Kidney (tissue), 13 donors: ENCODE measurements at regions not wholly inside any gene's neighbourhood (a gene's known extent, or its start where the extent isn't known, plus 50 kb on each side); places are given as distances from the start of the nearest gene placed in this dataset.

Experiments
- DNase-seq, 5 donors: peaks; one replicate each; pipeline ENCODE4 v3.0.0-alpha.2; 2013 to 2020
- FAIRE-seq: peaks from 2 replicates; lab custom pipeline; 2012; peaks lifted over from hg19 to GRCh38; lab: Jason Lieb, UNC
- H3K27ac ChIP-seq, 2 donors: one replicate each; pipeline ENCODE4 v1.7.0; 2013; ENCODE audit warnings: low read depth in 2 of 2, low read length in 2 of 2, inconsistent platforms in 1 of 2
- H3K27me3 ChIP-seq: one replicate; pipeline ENCODE4 v1.7.1; 2013; ENCODE audit warnings: low read length, inconsistent platforms; ENCODE audit not compliant: control insufficient read depth, insufficient read depth
- H3K36me3 ChIP-seq, 3 donors: one replicate each; pipeline versions ENCODE4 v1.7.0 to v1.7.1; 2013; ENCODE audit warnings: low read length in 3 of 3, control low read depth in 1 of 3, inconsistent platforms in 1 of 3; ENCODE audit not compliant: insufficient read depth in 3 of 3, control insufficient read depth in 2 of 3
- H3K4me1 ChIP-seq, 3 donors: one replicate each; pipeline versions ENCODE4 v1.7.0 to v1.7.1; 2013; ENCODE audit warnings: low read length in 3 of 3, inconsistent platforms in 1 of 3, low read depth in 1 of 3; ENCODE audit not compliant: control insufficient read depth in 2 of 3, insufficient read depth in 2 of 3
- H3K4me3 ChIP-seq, 3 donors: one replicate each; pipeline versions ENCODE4 v1.7.0 to v1.8.1; 2013; ENCODE audit warnings: low read length in 3 of 3, control low read depth in 1 of 3, inconsistent platforms in 1 of 3
- H3K9ac ChIP-seq, 3 donors: one replicate each; pipeline versions ENCODE4 v1.7.0 to v1.7.1; 2013; ENCODE audit warnings: low read length in 3 of 3, control low read depth in 1 of 3, inconsistent platforms in 1 of 3
- H3K9me3 ChIP-seq, 3 donors: one replicate each; pipeline versions ENCODE4 v1.7.0 to v1.7.1; 2013; ENCODE audit warnings: low read length in 3 of 3, control low read depth in 1 of 3, inconsistent platforms in 1 of 3; ENCODE audit not compliant: control insufficient read depth in 2 of 3, insufficient read depth in 1 of 3
- intact Hi-C: fragments of 100-400 bp; cut with DNase I; formaldehyde crosslinking; loops from one replicate; pipeline ENCODE4 v1.11.1; 2022
- TF ChIP-seq, protein P1 (sequence below): IDR thresholded peaks from 3 replicates; pipeline ENCODE4 v1.5.1; 2012; ENCODE audit warnings: mild to moderate bottlenecking, moderate library complexity, borderline replicate concordance; ENCODE audit not compliant: insufficient read depth; ENCODE audit errors: extremely low read depth
- donor health status: control.
- donor health status: control.
- donor health status: control.
- donor health status: control.
- donor health status: control.
- donor health status: DM: yes; HTN: yes; CAD: no.
- donor health status: Normal renal cell carcinoma (clear cell type).

DNA sequence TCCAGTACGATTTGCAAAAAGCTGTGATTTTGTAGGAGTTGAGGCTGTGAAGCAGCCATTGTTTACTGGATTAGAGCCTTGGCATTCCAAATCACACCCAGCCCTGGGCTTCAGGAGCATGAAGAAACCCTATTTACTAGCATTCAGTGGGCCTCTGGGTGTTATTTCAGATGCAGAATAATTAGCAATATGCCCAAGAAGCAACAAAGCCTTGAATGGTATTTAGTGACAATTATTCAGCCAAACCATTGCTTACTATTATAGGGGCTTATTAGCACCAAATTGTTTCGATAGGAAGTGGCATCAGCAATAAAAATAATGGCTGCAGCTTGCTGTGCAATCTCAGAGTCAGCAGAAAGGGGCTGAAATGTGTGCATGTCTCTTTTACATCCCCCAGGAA lies 166.6 kb upstream of the SHISA6 start:
- Histone ChIP-seq H3K27ac (no peak overlapping the region), H3K9me3 (peaks cover 0 to 12% (median 0%) of the 10 kb centered on the region in 3 donors), H3K36me3 (no peaks in the 10 kb centered on the region), H3K4me1 (no peaks in the 10 kb centered on the region), H3K27me3 (no peaks in the 10 kb centered on the region), H3K9ac (no peak overlapping the region), H3K4me3 (no peak overlapping the region)
- DNase-seq (no peak), FAIRE-seq (no peak)
- TF ChIP-seq, protein P1, sequence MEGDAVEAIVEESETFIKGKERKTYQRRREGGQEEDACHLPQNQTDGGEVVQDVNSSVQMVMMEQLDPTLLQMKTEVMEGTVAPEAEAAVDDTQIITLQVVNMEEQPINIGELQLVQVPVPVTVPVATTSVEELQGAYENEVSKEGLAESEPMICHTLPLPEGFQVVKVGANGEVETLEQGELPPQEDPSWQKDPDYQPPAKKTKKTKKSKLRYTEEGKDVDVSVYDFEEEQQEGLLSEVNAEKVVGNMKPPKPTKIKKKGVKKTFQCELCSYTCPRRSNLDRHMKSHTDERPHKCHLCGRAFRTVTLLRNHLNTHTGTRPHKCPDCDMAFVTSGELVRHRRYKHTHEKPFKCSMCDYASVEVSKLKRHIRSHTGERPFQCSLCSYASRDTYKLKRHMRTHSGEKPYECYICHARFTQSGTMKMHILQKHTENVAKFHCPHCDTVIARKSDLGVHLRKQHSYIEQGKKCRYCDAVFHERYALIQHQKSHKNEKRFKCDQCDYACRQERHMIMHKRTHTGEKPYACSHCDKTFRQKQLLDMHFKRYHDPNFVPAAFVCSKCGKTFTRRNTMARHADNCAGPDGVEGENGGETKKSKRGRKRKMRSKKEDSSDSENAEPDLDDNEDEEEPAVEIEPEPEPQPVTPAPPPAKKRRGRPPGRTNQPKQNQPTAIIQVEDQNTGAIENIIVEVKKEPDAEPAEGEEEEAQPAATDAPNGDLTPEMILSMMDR, result no peak
- intact Hi-C loops, result no loop called here

DNA sequence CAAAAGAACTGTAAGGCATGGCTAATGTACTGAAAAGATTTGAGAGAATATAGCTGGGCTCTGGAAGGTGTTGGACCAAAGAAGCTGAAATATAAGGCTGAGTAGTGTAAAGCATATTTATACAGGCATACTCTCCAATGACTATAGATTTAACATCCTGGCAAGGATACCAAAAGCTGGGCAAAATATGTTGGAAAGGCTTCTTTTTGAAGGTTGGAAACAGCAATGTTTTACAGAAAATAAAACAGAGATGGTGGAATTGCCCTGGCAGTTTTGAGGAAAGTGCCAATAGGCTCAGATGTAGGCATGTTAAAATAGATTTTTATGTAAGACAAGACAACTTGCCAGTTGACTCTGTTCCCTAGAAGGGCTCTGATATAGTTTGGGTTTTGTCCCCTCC lies 184.1 kb upstream of the SHISA6 start:
- Histone ChIP-seq H3K9me3 (no peaks in the 10 kb centered on the region), H3K9ac (no peak overlapping the region), H3K4me3 (no peak overlapping the region), H3K36me3 (no peaks in the 10 kb centered on the region), H3K27ac (no peak overlapping the region), H3K27me3 (no peaks in the 10 kb centered on the region), H3K4me1 (no peaks in the 10 kb centered on the region)
- intact Hi-C loops, result no loop called here
- FAIRE-seq (no peak), DNase-seq (no peak)
- TF ChIP-seq, protein P1, result no peak

DNA sequence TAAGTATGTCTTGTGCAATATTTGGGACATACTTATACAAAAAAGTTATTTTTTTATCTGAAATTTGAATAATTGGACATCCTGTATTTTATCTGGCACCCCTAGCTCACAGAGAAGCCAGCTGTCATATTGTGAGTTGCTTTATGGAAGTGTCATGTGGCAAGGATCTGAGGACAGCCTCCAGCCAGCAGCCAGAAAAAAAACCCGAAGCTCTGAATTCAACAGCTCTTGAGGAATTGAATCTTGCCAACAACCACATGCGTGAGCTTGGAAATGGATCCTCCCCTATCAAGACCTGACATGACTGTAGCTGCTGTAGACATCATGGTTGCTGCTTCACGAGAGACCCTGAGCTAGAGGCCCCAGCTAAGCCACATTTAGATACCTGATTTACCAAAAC lies 187.2 kb upstream of the SHISA6 start:
- TF ChIP-seq, protein P1, result no peak
- H3K36me3 ChIP-seq, result no peaks in the 10 kb centered on the region
- FAIRE-seq (no peak), DNase-seq (no peak)
- no peak overlapping the region for H3K9ac ChIP-seq
- H3K4me1 ChIP-seq, result no peaks in the 10 kb centered on the region
- intact Hi-C loops, result no loop called here
- no peak overlapping the region for H3K4me3 ChIP-seq
- no peaks in the 10 kb centered on the region for H3K9me3 ChIP-seq
- H3K27me3 ChIP-seq, result no peaks in the 10 kb centered on the region
- no peak overlapping the region for H3K27ac ChIP-seq

DNA sequence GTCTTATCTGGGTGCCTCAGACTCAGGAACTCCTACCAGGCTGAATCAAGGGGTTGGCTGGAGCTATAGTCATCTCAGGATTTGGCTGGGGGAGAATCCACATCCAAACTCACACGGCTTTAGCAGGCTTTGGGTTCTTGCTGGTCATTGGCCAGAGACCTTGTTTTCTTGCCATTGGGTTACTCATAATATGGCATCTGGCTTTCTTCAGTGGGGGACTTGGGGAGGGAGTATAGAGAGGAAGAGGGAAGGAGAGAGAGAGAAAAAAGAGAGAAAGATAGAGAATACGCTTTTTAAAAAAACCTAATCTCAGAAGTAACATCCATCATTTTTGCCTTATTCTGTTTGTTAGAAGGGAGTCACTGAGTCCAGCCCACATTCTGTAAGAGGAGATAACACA lies 191.5 kb upstream of the SHISA6 start:
- DNase-seq (no peak), FAIRE-seq (no peak)
- TF ChIP-seq, protein P1, result no peak
- Histone ChIP-seq H3K9ac (no peak overlapping the region), H3K4me1 (no peaks in the 10 kb centered on the region), H3K4me3 (no peak overlapping the region), H3K27me3 (no peaks in the 10 kb centered on the region), H3K36me3 (no peaks in the 10 kb centered on the region), H3K9me3 (no peaks in the 10 kb centered on the region), H3K27ac (no peak overlapping the region)
- intact Hi-C loops, result no loop called here
